Karpas-422 (cell line): ENCODE measurements at regions not wholly inside any gene's neighbourhood (a gene's known extent, or its start where the extent isn't known, plus 50 kb on each side); places are given as distances from the start of the nearest gene placed in this dataset.

Experiments
- DNase-seq: peaks from one replicate; pipeline ENCODE4 v3.0.0-alpha.2; 2015
- H2AFZ ChIP-seq: fragments of 200-600 bp; sonication (generic); 2 replicates; pipeline ENCODE4 v1.6.1; 2014; ENCODE audit warnings: antibody characterized with exemption, low read length, mixed read lengths
- H3K27ac ChIP-seq: fragments of 200-600 bp; sonication (generic); 2 replicates; pipeline ENCODE4 v1.5.1; 2014; ENCODE audit warnings: mild to moderate bottlenecking, low read length, moderate library complexity
- H3K27me3 ChIP-seq: fragments of 200-600 bp; sonication (generic); 2 replicates; pipeline ENCODE4 v1.6.1; 2014; ENCODE audit warnings: low read length, mixed read lengths
- H3K36me3 ChIP-seq: fragments of 200-600 bp; sonication (generic); 2 replicates; pipeline ENCODE4 v1.6.1; 2014; ENCODE audit warnings: low read length, mixed read lengths; ENCODE audit not compliant: insufficient read depth
- H3K4me1 ChIP-seq: fragments of 200-600 bp; sonication (generic); 2 replicates; pipeline ENCODE4 v1.6.1; 2014; ENCODE audit warnings: mild to moderate bottlenecking, low read length, mixed read lengths
- H3K4me2 ChIP-seq: fragments of 200-600 bp; sonication (generic); 2 replicates; pipeline ENCODE4 v1.6.1; 2014; ENCODE audit warnings: low read length, low read depth, mild to moderate bottlenecking; ENCODE audit not compliant: poor library complexity, severe bottlenecking
- H3K4me3 ChIP-seq: fragments of 200-600 bp; sonication (generic); 2 replicates; pipeline ENCODE4 v1.5.1; 2014; ENCODE audit warnings: mild to moderate bottlenecking, antibody characterized with exemption, low read length, mixed read lengths
- H3K79me2 ChIP-seq: fragments of 200-600 bp; sonication (generic); 2 replicates; pipeline ENCODE4 v1.6.1; 2014; ENCODE audit warnings: mild to moderate bottlenecking, low read length, mixed read lengths
- H3K9ac ChIP-seq: fragments of 200-600 bp; sonication (generic); 2 replicates; pipeline ENCODE4 v1.6.0; 2014; ENCODE audit warnings: low read length
- H3K9me2 ChIP-seq: fragments of 200-600 bp; sonication (generic), shearing (Covaris generic); replicated peaks from 2 replicates; pipeline ENCODE4 v1.6.0; 2014; ENCODE audit warnings: mild to moderate bottlenecking, low read length, moderate library complexity; ENCODE audit not compliant: insufficient read depth
- H3K9me3 ChIP-seq: fragments of 300-700, 200-600 bp; sonication (generic); 2 replicates; pipeline ENCODE4 v1.6.1; 2014; ENCODE audit warnings: low read length, mixed read lengths
- H4K20me1 ChIP-seq: fragments of 200-600 bp; sonication (generic); 2 replicates; pipeline ENCODE4 v1.6.1; 2014; ENCODE audit warnings: mild to moderate bottlenecking, antibody characterized with exemption, low read length, low read depth; ENCODE audit not compliant: insufficient read depth

DNA sequence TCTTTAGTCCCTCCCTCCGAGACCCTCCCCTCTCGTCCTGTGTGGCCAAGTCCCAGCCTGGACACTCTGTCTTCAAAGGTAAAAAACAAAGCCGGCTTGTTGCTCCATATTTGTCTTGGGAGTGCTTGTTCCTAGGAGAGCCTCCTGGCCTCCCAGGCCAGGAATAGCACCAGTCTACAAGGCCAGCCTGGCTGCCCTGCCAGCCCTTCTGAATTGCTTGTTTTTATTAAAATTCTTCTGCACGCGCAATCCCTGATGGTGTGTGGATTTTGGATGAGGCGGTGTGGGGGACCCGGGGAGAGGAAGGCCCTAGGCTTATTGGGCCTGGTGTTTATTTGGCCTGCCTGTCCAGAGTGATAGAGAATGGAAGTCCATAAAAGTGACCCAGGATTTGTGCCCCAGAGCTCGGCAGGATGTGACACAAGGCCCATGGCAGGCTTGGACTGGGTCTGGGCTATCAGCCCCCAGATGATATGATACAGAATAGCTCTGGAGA lies 297.3 kb downstream of the CYP26B1 start:
- Histone ChIP-seq H3K9me3 (no peaks in the 10 kb centered on the region), H3K9me2 (no peaks in the 10 kb centered on the region), H3K27me3 (no peaks in the 10 kb centered on the region), H3K36me3 (no peaks in the 10 kb centered on the region), H2AFZ (no peak overlapping the region), H3K4me1 (no peaks in the 10 kb centered on the region), H3K9ac (no peak overlapping the region), H3K4me3 (no peak overlapping the region), H3K4me2 (no peak overlapping the region), H4K20me1 (no peaks in the 10 kb centered on the region), H3K79me2 (no peaks in the 10 kb centered on the region), H3K27ac (no peak overlapping the region)
- no peak for DNase-seq

DNA sequence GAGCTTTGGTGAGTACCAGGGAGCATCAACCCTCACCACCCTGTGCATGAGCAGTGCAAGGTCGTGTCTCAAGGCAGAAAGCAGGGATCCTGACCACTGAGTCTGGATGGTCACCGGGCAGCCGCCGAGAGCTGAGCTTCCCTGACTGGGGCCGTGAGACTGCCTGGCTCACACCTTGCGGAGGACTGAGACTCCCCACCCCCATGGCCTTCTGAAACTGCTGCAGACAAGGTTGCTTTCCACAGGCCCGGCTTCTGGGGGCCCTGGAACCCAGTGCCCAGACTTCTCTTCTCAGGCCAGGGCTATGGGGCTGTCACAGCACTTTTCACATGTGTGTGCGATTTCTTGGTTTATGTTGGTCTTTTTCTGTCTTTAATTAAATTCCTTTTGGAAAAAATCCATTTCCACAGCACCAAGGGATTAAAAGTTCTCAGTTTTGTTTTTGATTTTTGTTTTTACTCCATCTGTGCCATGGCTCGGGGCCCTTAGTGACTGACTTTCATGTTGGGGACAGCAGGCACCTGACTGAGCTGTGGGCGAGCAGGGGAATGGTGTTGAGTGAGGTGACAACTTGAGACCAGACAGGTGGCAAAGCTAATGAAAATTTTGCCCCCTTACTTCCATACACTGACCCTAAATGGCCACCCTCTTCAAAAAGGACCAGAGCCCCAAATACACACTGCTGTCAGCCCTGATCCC lies 297.9 kb downstream of the CYP26B1 start:
- no peak overlapping the region for H3K4me2 ChIP-seq
- H2AFZ ChIP-seq = no peak overlapping the region
- DNase-seq = no peak
- H3K27me3 ChIP-seq = no peaks in the 10 kb centered on the region
- no peaks in the 10 kb centered on the region for H4K20me1 ChIP-seq
- no peaks in the 10 kb centered on the region for H3K36me3 ChIP-seq
- H3K79me2 ChIP-seq = no peaks in the 10 kb centered on the region
- H3K4me1 ChIP-seq = no peaks in the 10 kb centered on the region
- no peak overlapping the region for H3K27ac ChIP-seq
- no peaks in the 10 kb centered on the region for H3K9me2 ChIP-seq
- no peaks in the 10 kb centered on the region for H3K9me3 ChIP-seq
- H3K9ac ChIP-seq = no peak overlapping the region
- H3K4me3 ChIP-seq = no peak overlapping the region

DNA sequence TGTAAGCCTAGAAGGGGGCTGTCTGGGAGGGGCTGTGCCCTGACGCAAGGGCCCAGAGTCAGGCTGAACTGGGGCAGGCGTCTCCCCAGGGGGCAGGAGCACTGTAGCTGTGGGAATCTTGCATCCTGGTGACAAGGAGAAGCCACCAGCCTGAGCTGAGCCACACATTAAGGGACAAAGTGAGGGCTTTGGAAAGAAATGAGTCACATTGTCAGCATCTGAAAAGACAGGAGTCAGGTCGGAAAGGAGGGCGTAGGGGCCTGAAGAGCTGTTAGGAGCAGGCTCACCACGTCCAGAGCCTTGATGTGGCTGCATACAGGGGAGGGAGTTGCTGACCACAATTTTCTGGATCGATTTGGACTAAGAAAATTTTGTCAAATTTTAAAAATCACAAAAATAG lies 298.6 kb downstream of the CYP26B1 start:
- DNase-seq = no peak
- Histone ChIP-seq H3K9ac (no peak overlapping the region), H3K9me3 (no peaks in the 10 kb centered on the region), H3K36me3 (no peaks in the 10 kb centered on the region), H3K9me2 (no peaks in the 10 kb centered on the region), H3K4me1 (no peaks in the 10 kb centered on the region), H2AFZ (no peak overlapping the region), H3K79me2 (no peaks in the 10 kb centered on the region), H3K4me3 (no peak overlapping the region), H3K4me2 (no peak overlapping the region), H4K20me1 (no peaks in the 10 kb centered on the region), H3K27ac (no peak overlapping the region), H3K27me3 (no peaks in the 10 kb centered on the region)

DNA sequence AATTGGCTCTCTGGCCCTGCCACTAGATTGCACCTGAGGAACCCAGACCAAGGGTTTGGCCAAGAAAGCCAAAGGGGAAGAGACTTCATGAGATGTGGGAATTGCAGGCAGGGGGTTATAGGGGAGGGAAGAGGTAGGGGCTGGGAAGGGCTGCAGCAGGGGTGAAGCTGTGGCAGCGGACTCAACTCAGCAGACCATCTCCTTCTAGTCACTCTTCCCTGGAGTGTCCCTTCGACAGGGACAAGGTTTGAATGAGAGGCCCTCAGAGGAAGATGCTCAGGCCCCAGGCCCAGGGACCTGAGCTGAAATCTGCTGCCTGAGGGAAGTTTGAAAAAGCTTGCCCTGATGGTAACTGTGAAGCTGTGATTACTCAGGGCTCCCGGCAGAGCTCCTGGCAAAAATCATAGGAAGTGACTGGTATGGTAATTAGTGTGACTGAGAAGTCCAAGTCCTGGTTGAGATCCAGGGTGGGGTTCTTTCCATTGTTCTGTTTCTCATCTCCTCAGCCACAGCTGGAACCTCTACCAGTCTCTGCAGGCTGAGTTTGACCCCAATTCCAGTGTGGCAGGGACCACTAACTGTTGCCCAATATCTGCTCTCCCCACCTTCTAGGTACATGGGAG lies 300.9 kb downstream of the CYP26B1 start:
- H2AFZ ChIP-seq = no peak overlapping the region
- no peaks in the 10 kb centered on the region for H3K9me3 ChIP-seq
- H3K9ac ChIP-seq = no peak overlapping the region
- H3K79me2 ChIP-seq = no peaks in the 10 kb centered on the region
- no peaks in the 10 kb centered on the region for H4K20me1 ChIP-seq
- H3K9me2 ChIP-seq = no peaks in the 10 kb centered on the region
- no peaks in the 10 kb centered on the region for H3K27me3 ChIP-seq
- no peak overlapping the region for H3K4me3 ChIP-seq
- no peak overlapping the region for H3K27ac ChIP-seq
- H3K4me2 ChIP-seq = no peak overlapping the region
- no peaks in the 10 kb centered on the region for H3K36me3 ChIP-seq
- H3K4me1 ChIP-seq = no peaks in the 10 kb centered on the region
- no peak for DNase-seq

DNA sequence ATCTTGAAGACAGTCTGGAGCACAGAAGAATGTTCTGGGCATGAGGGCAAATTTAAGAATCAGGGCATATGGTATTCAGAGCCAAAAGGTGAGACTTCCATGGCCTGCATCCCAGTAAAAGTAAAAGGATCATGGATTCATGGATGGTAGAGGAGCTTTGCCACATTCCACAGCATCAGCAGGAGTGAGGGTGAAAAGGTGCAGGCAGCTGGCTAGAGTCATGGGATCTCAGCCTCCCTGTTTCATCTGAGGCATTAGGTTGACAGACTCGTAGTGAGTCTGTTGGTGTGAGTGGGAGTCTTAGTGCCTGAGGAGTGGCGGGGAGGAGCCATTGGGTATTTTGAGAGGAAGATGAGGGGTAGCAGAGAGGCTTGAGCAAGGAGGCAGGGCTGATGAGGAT lies 301.6 kb downstream of the CYP26B1 start:
- Histone ChIP-seq H3K36me3 (no peaks in the 10 kb centered on the region), H3K27ac (no peak overlapping the region), H3K9me2 (no peaks in the 10 kb centered on the region), H3K79me2 (no peaks in the 10 kb centered on the region), H3K4me3 (no peak overlapping the region), H3K9ac (no peak overlapping the region), H2AFZ (no peak overlapping the region), H3K27me3 (no peaks in the 10 kb centered on the region), H3K4me2 (no peak overlapping the region), H3K4me1 (no peaks in the 10 kb centered on the region), H4K20me1 (no peaks in the 10 kb centered on the region), H3K9me3 (no peaks in the 10 kb centered on the region)
- DNase-seq = no peak

DNA sequence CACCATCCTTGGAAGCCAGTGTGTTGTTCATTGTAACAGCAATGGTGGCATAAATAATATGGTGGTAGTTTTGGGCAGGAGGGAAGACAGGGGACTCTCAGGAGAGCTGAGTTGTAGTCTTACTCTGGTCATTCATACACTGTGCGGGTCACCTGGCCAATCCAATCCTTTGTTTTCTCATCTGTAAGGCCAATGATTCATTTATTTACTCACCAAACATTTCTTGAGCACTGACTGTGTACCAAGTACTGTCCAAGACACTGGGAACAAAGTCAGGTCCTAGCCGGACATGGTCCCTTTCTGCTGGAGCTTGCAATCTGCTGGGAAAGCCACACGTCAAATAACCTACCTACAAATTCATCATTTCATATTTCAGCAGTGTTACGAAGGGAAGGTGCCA lies 302.7 kb downstream of the CYP26B1 start:
- Histone ChIP-seq H3K4me3 (no peak overlapping the region), H3K4me1 (no peaks in the 10 kb centered on the region), H3K27me3 (no peaks in the 10 kb centered on the region), H3K9me3 (no peaks in the 10 kb centered on the region), H4K20me1 (no peaks in the 10 kb centered on the region), H3K27ac (no peak overlapping the region), H3K4me2 (no peak overlapping the region), H2AFZ (no peak overlapping the region), H3K79me2 (no peaks in the 10 kb centered on the region), H3K36me3 (no peaks in the 10 kb centered on the region), H3K9me2 (no peaks in the 10 kb centered on the region), H3K9ac (no peak overlapping the region)
- DNase-seq = no peak

DNA sequence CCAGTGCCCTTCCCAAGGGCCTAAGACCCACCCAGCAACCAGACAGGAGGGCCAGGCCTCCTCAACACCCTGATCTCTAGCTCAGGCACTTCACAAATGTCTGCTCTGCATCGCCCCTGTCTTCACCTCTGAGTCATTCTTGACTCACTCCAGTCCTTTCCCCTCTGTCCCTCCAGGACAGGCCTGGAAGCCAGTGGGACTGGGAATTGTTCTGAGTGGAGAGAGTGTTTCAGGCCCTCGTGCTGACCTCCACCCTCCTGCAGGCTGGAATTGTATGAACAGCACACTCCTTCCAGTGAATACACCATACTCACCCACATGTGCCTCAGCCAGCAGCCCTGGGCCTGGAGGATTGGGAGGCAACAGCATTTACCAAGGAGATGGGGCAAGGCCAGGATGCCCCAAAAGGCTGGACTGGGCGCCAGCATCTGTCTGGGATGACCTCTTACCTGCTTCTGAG lies 304.2 kb downstream of the CYP26B1 start:
- Histone ChIP-seq H2AFZ (no peak overlapping the region), H3K4me3 (no peak overlapping the region), H3K27me3 (no peaks in the 10 kb centered on the region), H4K20me1 (no peaks in the 10 kb centered on the region), H3K4me1 (no peaks in the 10 kb centered on the region), H3K79me2 (no peaks in the 10 kb centered on the region), H3K9me3 (no peaks in the 10 kb centered on the region), H3K4me2 (no peak overlapping the region), H3K36me3 (no peaks in the 10 kb centered on the region), H3K9me2 (no peaks in the 10 kb centered on the region), H3K9ac (no peak overlapping the region), H3K27ac (no peak overlapping the region)
- no peak for DNase-seq

DNA sequence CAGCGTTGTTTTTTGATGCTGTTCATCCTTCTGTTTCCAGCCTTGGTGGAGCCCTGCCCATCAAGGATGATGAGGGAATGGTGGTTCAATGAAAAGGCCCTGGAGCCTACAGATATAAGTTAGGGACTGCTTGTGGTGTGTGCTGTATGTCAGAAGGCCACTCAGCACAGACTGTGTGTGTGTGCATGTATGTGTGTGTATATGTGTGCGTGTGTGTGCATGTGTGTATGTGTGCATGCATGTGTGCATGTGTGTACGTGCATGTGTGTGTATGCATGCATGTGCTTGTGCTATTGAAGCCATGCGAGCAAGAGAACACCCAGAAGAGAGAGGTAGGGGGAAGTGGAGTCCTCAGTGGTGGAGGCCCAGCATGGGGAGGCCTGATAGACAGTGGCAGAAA lies 304.9 kb downstream of the CYP26B1 start:
- H3K9ac ChIP-seq = no peak overlapping the region
- H3K79me2 ChIP-seq = no peaks in the 10 kb centered on the region
- H3K9me3 ChIP-seq = no peaks in the 10 kb centered on the region
- no peak overlapping the region for H3K4me2 ChIP-seq
- no peak for DNase-seq
- H3K27ac ChIP-seq = no peak overlapping the region
- no peaks in the 10 kb centered on the region for H3K36me3 ChIP-seq
- H3K4me1 ChIP-seq = no peaks in the 10 kb centered on the region
- H3K9me2 ChIP-seq = no peaks in the 10 kb centered on the region
- H4K20me1 ChIP-seq = no peaks in the 10 kb centered on the region
- no peak overlapping the region for H2AFZ ChIP-seq
- no peak overlapping the region for H3K4me3 ChIP-seq
- H3K27me3 ChIP-seq = no peaks in the 10 kb centered on the region
